ENCODE measurements at regions not wholly inside any gene's neighbourhood (a gene's known extent, or its start where the extent isn't known, plus 50 kb on each side); places are given as distances from the start of the nearest gene placed in this dataset.

GRCh38 chr11:130699561-130699960 lies 216.7 kb downstream of the SNX19 start:
- TF ChIP-seq ATF2 (tag by site-specific recombination; IDR thresholded peaks at IDR 0.05; ENCODE audit: low read depth) (no peak), SALL2 (tag by site-specific recombination; IDR thresholded peaks at IDR 0.05; ENCODE audit: borderline replicate concordance) (no peak)
- TF ChIP-seq, protein P1, sequence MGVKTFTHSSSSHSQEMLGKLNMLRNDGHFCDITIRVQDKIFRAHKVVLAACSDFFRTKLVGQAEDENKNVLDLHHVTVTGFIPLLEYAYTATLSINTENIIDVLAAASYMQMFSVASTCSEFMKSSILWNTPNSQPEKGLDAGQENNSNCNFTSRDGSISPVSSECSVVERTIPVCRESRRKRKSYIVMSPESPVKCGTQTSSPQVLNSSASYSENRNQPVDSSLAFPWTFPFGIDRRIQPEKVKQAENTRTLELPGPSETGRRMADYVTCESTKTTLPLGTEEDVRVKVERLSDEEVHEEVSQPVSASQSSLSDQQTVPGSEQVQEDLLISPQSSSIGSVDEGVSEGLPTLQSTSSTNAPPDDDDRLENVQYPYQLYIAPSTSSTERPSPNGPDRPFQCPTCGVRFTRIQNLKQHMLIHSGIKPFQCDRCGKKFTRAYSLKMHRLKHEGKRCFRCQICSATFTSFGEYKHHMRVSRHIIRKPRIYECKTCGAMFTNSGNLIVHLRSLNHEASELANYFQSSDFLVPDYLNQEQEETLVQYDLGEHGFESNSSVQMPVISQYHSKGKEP (tag by site-specific recombination; IDR thresholded peaks at IDR 0.05) = no peak
